ENCODE measurements at regions not wholly inside any gene's neighbourhood (a gene's known extent, or its start where the extent isn't known, plus 50 kb on each side); places are given as distances from the start of the nearest gene placed in this dataset.

DNA sequence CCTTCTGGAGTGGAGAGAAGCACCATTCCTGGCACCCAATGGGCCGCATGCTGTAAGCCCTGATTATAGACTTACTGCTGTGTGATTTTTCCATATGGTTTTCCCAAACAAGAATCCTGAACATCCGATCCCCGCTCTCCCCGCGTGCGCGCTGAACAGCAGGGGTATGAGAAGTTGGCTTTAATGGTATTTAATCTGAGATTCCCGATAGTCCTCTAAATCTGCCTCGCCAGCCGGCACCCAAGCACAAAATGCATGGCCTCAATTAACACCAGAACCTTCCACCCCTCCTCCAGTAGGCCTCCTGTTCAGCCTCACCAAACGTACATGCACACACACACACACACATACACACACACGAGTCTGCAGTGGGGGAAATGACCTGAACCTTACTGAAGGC, 480.3 kb downstream of the BCL11A start:
- H3K27me3 ChIP-seq (ENCODE audit: control insufficient read depth, insufficient read depth, low read length), result no peaks in the 10 kb centered on the region

DNA sequence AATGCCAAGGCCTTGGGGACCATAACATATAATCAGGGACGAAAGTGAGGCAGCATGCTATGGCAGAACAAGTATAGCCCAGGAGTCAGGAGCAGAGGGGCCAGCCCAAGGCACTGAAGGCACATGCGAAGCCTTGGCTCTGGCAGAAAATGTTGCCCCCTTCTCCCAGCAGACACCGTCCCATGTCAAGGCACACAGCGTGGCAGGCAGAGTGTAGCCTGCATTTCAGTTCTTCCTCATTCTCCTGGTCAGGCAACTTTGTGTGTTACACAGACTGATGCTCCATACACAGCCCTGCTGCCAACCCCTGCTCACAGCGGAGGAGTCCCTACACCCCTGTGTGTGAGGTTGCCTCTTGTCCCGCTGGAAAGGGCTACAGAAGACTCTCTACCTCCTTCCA, 480.8 kb downstream of the BCL11A start:
- no peaks in the 10 kb centered on the region for H3K27me3 ChIP-seq (ENCODE audit: control insufficient read depth, insufficient read depth, low read length)
- DNase-seq (ENCODE audit: low read depth), result no peak
- TF ChIP-seq, protein P1, sequence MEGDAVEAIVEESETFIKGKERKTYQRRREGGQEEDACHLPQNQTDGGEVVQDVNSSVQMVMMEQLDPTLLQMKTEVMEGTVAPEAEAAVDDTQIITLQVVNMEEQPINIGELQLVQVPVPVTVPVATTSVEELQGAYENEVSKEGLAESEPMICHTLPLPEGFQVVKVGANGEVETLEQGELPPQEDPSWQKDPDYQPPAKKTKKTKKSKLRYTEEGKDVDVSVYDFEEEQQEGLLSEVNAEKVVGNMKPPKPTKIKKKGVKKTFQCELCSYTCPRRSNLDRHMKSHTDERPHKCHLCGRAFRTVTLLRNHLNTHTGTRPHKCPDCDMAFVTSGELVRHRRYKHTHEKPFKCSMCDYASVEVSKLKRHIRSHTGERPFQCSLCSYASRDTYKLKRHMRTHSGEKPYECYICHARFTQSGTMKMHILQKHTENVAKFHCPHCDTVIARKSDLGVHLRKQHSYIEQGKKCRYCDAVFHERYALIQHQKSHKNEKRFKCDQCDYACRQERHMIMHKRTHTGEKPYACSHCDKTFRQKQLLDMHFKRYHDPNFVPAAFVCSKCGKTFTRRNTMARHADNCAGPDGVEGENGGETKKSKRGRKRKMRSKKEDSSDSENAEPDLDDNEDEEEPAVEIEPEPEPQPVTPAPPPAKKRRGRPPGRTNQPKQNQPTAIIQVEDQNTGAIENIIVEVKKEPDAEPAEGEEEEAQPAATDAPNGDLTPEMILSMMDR (IDR thresholded peaks at IDR 0.05; ENCODE audit: insufficient read depth, low read length, poor library complexity, severe bottlenecking), result no peak
- no peak overlapping the region for H3K4me3 ChIP-seq (ENCODE audit: low read depth, low read length)
- no peaks in the 10 kb centered on the region for H3K36me3 ChIP-seq (ENCODE audit: control insufficient read depth, insufficient read depth, low read length)

More for the DNA sequence above, 480.3 kb downstream of the BCL11A start:
- no peak for DNase-seq (ENCODE audit: low read depth)
- no peaks in the 10 kb centered on the region for H3K36me3 ChIP-seq (ENCODE audit: control insufficient read depth, insufficient read depth, low read length)
- no peak overlapping the region for H3K4me3 ChIP-seq (ENCODE audit: low read depth, low read length)
- TF ChIP-seq, protein P1 (IDR thresholded peaks at IDR 0.05; ENCODE audit: insufficient read depth, low read length, poor library complexity, severe bottlenecking), result no peak

DNA sequence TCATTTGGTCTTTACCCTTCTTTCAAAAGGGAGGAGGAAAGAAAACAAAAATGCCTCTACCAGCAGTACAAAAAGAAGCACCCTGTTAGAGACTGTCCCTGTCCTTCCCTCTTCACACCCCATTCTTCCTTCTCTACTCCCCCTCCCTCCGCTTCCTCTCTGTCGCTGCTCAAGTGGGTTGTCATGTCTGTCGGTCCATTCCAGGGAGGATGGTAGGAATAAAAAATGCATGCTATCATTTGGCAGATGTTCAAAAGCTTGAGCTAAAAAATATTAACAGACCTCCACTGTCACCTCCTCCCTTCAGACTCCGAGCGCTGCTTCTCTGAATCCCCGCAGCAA, 482.0 kb downstream of the BCL11A start:
- DNase-seq (ENCODE audit: low read depth), result no peak
- Histone ChIP-seq H3K4me3 (ENCODE audit: low read depth, low read length) (no peak overlapping the region), H3K36me3 (ENCODE audit: control insufficient read depth, insufficient read depth, low read length) (no peaks in the 10 kb centered on the region), H3K27me3 (ENCODE audit: control insufficient read depth, insufficient read depth, low read length) (no peaks in the 10 kb centered on the region)
- TF ChIP-seq, protein P1 (IDR thresholded peaks at IDR 0.05; ENCODE audit: insufficient read depth, low read length, poor library complexity, severe bottlenecking), result no peak

DNA sequence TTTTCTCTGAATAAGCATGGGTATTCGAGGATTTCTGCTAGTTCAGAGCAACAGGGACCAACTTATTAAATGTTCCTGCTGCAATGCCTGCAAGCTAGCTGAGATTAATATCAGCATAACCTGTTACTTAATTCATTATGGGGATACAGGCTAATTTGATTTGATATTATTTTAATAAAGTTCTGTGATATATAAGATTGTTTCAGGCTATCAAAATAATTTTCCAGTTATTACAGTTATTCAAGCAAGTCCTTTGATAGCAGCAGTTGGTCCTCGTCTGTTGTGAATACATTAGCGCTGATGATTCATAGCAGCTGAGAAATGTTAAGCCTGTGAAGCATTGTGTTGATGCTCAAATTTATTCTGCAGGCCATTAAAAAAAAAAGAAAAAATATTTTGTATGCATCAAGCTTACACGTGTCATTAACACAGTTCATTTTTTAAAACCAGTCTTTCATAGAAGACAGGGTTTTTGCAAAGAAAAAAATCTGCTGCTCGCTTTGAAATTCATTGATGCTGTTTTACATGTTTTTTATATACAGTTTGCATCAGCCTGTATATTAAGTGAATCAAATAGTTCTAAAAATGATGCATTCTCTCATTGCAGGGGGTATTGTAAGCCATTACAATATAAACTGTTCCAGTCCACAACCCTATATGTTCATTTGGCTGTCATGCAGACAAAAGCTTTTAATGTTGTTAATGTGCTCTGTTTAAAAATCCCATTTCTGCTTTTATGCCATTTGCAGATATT, 482.5 kb downstream of the BCL11A start:
- DNase-seq (ENCODE audit: low read depth), result no peak
- H3K27me3 ChIP-seq (ENCODE audit: control insufficient read depth, insufficient read depth, low read length), result no peaks in the 10 kb centered on the region

DNA sequence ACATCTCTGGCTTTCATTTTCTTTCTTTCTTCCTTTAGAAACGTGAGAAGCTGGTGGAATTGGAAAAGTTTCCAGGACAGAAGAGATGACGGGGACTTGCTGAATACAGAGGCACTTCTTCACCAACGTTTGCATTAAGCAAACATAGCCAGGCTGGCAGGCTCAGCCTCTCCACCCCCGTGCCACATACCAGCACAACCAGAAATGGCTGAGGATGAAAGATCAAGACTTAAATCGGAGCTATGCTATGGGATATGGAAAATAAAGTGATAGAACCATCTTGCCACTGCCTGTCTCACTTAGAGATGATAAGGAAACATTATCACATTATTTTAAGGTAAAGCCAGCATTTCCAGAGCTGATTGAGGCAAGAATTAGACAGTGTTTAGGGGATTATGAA, 483.3 kb downstream of the BCL11A start:
- TF ChIP-seq, protein P1 (IDR thresholded peaks at IDR 0.05; ENCODE audit: insufficient read depth, low read length, poor library complexity, severe bottlenecking), result no peak
- no peaks in the 10 kb centered on the region for H3K27me3 ChIP-seq (ENCODE audit: control insufficient read depth, insufficient read depth, low read length)
- no peak overlapping the region for H3K4me3 ChIP-seq (ENCODE audit: low read depth, low read length)
- no peaks in the 10 kb centered on the region for H3K36me3 ChIP-seq (ENCODE audit: control insufficient read depth, insufficient read depth, low read length)
- no peak for DNase-seq (ENCODE audit: low read depth)

More for the DNA sequence above, 482.5 kb downstream of the BCL11A start:
- TF ChIP-seq, protein P1 (IDR thresholded peaks at IDR 0.05; ENCODE audit: insufficient read depth, low read length, poor library complexity, severe bottlenecking), result no peak
- no peak overlapping the region for H3K4me3 ChIP-seq (ENCODE audit: low read depth, low read length)
- no peaks in the 10 kb centered on the region for H3K36me3 ChIP-seq (ENCODE audit: control insufficient read depth, insufficient read depth, low read length)

DNA sequence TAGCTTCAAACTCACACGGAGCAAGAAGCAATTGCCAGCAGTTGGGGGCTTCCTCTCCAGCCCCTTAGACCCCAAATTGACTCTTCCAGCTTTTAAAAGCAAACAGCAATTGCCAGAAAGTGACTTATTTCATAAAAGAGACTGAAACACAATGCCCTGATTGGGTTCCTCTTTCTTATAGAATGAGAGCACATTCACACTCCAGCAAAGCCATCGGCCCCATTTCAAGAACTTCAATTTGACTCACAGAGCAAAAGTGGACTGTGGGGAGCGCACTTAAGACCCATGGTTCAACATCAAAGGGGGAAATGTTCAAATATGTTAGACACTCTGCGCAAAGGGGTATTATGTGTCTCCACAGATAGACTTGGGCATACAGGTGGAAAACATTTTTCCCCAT, 484.7 kb downstream of the BCL11A start:
- Histone ChIP-seq H3K36me3 (ENCODE audit: control insufficient read depth, insufficient read depth, low read length) (no peaks in the 10 kb centered on the region), H3K4me3 (ENCODE audit: low read depth, low read length) (no peak overlapping the region), H3K27me3 (ENCODE audit: control insufficient read depth, insufficient read depth, low read length) (peaks cover 3% of the 10 kb centered on the region)
- TF ChIP-seq, protein P1 (IDR thresholded peaks at IDR 0.05; ENCODE audit: insufficient read depth, low read length, poor library complexity, severe bottlenecking), result no peak
- no peak for DNase-seq (ENCODE audit: low read depth)

Measured in kidney epithelial cell (primary cell).